GM18498 (cell line): ENCODE measurements at regions not wholly inside any gene's neighbourhood (a gene's known extent, or its start where the extent isn't known, plus 50 kb on each side); places are given as distances from the start of the nearest gene placed in this dataset.

Experiments used
- ATAC-seq: cut with Tn5 transposase; IDR thresholded peaks from one replicate; pipeline ENCODE4 v1.9.1; 2021; ENCODE audit warnings: mild to moderate bottlenecking, moderate library complexity; ENCODE audit not compliant: unreplicated experiment

GRCh38 chr5:96340357-96340756, 92.7 kb downstream of the PCSK1 start:
- ATAC-seq: no peak

GRCh38 chr5:96339862-96340261, 93.2 kb downstream of the PCSK1 start:
- ATAC-seq: no peak

GRCh38 chr5:96338624-96339415, 94.2 kb downstream of the PCSK1 start:
- no peak for ATAC-seq

- peak; percentile 63 for ATAC-seq
Observed at GRCh38 chr5:96338091-96338490, 95.0 kb downstream of the PCSK1 start.

GRCh38 chr5:96337048-96337781, 95.8 kb downstream of the PCSK1 start:
- peak; percentile 38 for ATAC-seq

- peak; percentile 60 for ATAC-seq
Observed at GRCh38 chr5:96336351-96336985, 96.6 kb downstream of the PCSK1 start.

GRCh38 chr5:96335873-96336272, 97.2 kb downstream of the PCSK1 start:
- ATAC-seq: no peak

GRCh38 chr5:96333391-96333790, 99.7 kb downstream of the PCSK1 start:
- ATAC-seq: no peak

- no peak for ATAC-seq
Observed at GRCh38 chr5:96332535-96333366, 100.3 kb downstream of the PCSK1 start.

GRCh38 chr5:96331681-96332361, 101.2 kb downstream of the PCSK1 start:
- no peak for ATAC-seq

GRCh38 chr5:96331210-96331609, 101.8 kb downstream of the PCSK1 start:
- no peak for ATAC-seq

- no peak for ATAC-seq
Observed at GRCh38 chr5:96330530-96331140, 102.4 kb downstream of the PCSK1 start.

GRCh38 chr5:96329886-96330529, 103.0 kb downstream of the PCSK1 start:
- ATAC-seq: no peak

GRCh38 chr5:96329289-96329688, 103.8 kb downstream of the PCSK1 start:
- no peak for ATAC-seq

GRCh38 chr5:96327722-96328121, 105.3 kb downstream of the PCSK1 start:
- no peak for ATAC-seq

- peak; percentile 87 for ATAC-seq
Observed at GRCh38 chr5:96326902-96327301, 106.1 kb downstream of the PCSK1 start.

GRCh38 chr5:96324708-96325107, 108.3 kb downstream of the PCSK1 start:
- no peak for ATAC-seq

- no peak for ATAC-seq
Observed at GRCh38 chr5:96322865-96323264, 110.2 kb downstream of the PCSK1 start.

- ATAC-seq: no peak
Observed at GRCh38 chr5:96322217-96322616, 110.8 kb downstream of the PCSK1 start.
